Ovary (tissue), 3 donors: ENCODE measurements at regions not wholly inside any gene's neighbourhood (a gene's known extent, or its start where the extent isn't known, plus 50 kb on each side); places are given as distances from the start of the nearest gene placed in this dataset.

Experiments
- CTCF ChIP-seq, 3 donors: fragments of 450-650 bp in 2 of 3; fragments of 200-600 bp in 1 of 3; IDR thresholded peaks; one replicate each; pipeline versions ENCODE4 v1.5.1 to v1.8.0; 2016 to 2022; ENCODE audit warnings: antibody characterized with exemption in 3 of 3, mild to moderate bottlenecking in 1 of 3
- POLR2A ChIP-seq: fragments of 450-650 bp; IDR thresholded peaks from one replicate; pipeline ENCODE4 v1.6.1; 2017; ENCODE audit warnings: antibody characterized with exemption, mild to moderate bottlenecking, moderate library complexity
- donor health status: DM: no; HTN: no; CAD: no.

DNA sequence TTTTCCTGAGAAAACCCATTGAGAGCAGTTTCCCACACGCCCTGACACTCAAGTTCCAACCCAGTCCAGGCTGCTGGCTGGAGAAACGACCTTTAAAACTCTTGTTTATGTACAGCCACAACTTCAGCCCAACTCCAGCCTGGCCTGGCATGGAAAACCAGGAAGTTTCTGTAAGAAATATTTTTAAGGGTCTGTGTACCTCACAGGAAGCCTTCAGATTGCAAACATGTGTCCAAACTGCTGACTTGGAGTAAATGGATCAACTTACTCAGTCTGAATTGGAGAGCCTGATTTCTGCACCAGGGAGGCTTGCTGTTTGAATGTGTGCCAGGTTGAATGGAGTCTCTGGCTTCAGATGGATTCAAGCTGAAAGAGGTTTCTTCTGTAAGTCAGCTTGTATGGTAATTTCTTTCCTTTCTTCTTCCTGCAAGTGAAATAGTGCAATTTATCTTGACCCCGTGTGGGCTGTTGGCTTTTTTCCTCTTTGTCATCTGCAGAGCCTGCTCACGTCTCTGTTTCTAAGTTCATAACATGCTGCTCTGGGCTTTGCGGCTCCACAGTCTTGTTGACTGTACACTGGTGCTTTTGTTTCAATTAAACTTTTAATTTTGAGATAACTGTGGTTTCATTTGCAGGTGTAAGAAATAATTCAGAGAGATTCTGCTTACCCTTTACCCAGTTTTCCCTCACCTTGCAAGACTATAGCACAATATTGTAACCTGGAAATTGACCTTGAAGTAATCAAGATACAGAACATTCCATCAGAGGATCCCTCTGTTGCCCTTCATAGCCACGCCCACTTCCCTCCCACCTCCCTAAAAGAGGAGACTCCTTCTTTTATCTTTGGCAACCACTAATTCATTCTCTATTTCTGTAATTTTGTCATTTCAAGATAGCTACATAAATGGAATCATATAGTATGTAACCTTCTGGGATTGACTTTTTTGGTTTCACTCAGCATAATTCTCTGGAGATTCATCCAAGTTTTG lies 109.7 kb upstream of the PRMT8 start:
- TF ChIP-seq POLR2A (no peak), CTCF (IDR thresholded peaks at IDR 0.05) (no peak)
